ENCODE measurements at regions not wholly inside any gene's neighbourhood (a gene's known extent, or its start where the extent isn't known, plus 50 kb on each side); places are given as distances from the start of the nearest gene placed in this dataset.
A peak's percentile ranks its signal among the peaks of the same experiment; 100 is the strongest.

DNA sequence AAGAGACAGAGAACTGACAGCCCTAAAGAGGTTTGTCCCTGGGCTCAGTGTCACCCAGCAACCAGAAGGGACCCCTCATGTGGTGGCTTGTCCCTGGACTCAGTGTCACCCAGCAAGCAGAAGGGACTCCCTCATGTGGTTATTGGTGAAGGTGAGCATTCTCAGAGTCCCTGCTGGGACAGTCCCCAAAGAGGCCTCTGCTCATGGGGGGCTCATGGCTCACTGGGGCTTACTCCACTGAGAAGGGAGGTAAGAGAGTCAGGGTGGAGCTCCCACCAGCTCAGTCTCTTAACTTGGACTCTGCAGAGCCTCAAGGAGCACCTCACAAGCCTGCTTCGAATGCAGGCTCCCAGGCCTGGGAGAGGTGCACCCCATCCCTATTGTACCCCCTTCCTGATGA is 145.2 kb upstream of the COPS8 start:
- no peak for DNase-seq

DNA sequence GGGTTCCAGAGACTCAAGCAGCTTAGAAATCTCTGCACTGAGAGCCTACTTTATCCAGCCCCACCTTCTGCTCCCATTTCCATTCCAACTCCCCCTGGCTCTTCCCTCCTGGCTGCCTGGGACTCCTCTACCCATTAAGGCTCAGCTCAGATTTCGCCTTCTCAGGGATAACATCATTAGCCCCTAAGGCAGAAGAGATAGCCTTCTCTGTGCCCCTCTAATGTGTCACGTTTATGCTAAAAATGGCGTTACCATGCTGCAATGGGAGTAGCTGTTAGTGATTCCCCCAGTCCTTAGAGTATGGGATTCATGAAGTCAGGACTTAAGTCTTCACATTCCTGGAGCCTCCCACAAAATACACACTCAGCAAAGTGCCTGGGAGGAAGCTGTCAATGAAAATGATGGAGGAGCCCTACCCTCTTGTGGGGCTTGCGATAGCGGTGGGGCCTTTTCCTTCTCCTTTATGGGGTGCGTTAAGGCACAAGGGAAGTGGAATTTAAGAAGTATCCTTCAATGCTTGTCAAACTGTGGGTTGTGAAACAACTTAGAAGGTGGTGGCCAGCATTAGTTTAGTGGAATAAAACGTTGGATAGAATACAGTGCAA is 144.7 kb upstream of the COPS8 start:
- DNase-seq: no peak

DNA sequence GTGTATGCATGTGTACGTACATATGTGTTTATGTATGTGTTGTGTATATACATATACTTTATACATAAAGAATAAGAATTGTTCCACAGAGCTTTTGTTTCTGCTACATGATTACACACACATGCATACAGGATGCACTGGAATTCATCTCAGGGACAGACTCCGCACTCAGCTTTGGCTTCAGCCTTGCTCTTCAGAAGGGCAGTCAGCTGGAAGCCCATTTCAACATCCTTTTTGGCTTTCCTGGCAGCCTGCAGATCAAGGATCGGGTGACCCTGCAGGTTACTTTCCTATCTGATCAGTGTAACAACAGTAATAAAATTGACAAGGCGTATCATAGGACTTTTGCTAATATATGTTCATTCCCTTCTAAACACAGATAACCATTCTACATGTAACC is 144.1 kb upstream of the COPS8 start:
- DNase-seq: no peak

DNA sequence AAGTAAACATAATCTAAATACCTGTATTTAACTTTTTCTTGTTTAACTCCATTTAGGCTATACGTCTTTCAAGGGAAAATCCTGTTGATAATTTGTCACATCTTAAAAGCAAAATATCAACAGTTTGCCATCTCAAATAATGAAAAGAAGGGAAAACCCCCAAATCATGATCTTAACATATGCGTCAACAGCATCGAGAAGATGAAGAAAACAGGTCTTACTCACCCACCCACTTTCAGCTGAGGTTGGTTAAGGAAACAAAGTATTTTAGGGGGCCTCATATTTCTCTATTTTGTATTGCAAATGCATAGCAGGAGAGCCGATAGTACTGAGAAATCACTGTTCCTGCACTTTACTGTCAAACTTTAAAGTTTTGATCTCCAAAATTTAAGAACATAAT is 143.1 kb upstream of the COPS8 start:
- DNase-seq: no peak

DNA sequence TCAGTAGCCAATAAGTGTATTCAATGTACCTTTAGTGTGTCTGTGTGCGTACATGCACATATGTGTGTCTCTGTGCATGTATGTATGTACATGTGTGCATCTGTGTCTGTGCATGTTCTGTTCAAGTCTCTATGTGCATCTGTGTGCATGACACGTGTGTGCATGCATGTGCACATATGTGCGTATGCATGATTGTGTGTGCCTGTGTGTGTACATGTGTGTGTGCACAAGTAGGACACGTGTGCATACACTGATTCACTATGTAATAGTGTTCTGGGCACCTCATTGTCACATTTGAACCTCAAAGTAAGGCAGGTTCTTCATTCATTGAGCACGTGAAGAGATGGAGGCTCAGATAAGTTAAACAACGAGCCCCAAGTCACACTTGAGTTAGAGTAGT is 142.6 kb upstream of the COPS8 start:
- no peak for DNase-seq

DNA sequence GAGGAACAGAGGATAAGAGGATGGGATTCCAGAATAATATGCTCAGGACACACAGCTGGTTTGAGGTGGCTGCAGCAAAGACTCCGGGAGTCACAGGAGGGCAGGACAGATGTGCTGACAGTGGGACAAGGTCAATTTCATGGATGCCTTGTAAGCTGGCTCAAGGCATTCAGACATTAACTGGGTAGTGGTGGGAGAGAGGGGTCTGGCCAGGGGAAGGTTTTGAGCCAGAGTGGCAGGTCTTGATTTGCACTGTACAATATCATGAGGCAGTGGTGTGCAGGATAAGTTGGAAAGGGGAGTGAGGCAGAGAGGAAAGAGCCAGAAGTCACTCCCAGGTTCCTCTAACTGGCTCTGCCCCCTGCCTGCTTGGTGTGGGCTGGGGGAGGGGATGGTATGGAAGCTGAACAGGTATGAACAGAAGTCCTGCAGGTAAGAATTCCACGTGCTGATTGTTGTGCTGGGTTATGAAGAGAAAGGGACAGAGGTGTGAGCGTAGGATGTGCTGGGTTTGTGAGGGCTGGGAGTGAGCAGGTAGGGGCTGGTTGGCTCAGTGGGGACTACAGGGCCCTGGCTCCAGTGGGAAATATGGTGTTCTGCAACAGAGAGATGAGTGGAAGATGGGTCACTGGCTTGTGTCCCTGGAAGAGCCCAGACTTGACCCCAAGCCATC is 141.7 kb upstream of the COPS8 start:
- no peak for DNase-seq

DNA sequence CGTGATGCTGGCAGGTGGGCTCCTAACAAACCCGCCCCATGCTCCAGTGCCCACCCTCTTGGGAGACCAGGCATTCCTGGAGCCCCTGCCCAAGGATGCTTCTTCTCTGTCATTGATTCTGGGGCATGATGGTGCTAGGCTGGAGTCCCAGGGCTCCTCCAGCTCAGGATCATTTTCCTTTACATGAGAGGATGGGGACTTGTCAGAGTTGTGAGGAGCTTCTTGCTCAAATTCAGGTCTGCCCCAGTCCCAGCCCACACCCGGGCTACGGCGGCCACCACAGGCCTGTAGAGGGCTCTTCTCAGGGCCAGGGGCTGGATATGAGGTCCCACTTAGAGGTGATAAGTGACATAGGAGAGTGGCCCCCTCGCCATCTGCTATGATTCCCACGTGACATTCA is 141.1 kb upstream of the COPS8 start:
- DNase-seq: no peak

DNA sequence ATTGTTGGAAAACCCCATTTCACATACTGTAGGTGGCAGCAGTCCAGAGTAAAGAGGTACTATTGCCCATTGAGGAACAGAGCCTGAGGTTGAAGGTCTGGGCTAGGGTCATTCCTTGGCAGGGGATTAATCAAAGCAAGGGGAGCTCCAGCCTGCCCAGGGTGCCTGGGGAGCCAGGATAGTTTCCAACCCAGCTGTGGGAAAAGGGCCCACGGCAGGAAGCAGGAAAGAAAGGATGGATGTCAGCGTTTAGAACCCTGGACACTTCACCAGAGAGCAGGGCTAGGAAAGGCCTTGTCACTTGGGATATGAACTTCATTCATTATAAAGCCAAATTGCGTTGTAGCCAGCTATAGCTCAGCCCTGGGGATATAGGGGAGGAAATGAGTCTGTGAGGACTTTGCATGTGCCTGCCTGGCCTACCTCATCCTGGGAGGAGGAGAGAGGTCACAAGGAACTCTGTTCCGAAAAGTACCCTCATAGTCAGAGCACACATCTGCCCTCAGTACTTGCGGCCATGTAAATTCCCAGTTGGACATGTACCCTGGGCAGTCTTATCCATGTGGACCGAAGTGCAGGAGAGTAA is 140.2 kb upstream of the COPS8 start:
- no peak for DNase-seq

DNA sequence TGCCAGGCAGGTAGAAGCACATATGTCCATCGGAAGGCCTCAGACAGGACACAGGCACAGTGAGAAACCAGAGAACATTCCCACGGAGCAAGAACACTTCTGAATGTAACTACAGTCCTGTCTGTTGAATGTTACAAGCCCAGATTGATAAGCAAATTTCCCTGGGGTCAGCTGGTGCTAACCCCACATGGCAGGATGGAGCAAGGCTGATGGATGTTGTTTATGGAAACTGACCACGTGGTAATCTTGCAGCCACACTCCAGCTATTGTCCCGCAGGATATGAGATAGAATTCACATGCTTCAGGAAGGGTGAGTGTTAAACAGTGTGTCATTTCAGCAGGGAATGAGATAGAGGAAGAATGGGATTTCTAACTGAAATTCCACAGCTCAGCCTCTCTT is 138.8 kb upstream of the COPS8 start:
- no peak for DNase-seq

DNA sequence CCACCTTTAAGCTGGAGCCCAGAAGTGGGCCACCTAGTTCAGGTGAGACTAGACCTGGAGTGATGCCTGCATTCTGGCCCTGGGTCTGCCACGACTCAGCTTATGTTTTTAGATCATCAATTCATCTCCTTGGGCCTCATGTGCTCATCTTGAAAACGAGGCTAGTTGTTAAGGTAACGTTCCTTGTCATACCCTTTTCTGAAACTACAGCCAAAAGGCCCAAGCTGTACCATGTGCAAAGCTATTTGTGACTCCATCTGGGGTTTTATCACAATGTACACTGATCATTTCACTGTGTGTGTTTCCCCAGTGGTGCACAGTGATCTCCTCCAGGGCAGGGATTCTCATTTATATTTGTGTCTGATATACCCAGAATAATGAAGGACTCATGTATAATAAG is 138.4 kb upstream of the COPS8 start:
- DNase-seq: no peak

DNA sequence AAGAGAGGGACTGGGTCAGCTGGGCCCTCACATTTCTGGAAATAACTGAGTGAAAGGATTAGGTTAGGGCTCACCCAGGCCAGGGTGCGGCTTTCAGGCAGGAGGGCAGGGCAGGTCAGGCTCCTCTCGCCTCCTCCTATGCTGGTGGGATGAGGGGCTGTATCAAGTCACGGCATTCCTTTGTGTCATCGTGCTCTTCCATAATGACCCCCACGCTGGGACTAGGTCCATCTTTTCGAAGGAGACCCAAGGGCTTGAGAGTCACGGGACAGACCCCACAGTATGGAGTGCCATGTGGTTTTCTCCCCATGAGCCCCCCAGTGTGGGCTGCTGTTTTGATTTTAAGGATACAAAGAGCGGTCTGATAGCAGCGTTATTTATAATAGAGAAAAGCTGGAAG is 137.8 kb upstream of the COPS8 start:
- DNase-seq: no peak

DNA sequence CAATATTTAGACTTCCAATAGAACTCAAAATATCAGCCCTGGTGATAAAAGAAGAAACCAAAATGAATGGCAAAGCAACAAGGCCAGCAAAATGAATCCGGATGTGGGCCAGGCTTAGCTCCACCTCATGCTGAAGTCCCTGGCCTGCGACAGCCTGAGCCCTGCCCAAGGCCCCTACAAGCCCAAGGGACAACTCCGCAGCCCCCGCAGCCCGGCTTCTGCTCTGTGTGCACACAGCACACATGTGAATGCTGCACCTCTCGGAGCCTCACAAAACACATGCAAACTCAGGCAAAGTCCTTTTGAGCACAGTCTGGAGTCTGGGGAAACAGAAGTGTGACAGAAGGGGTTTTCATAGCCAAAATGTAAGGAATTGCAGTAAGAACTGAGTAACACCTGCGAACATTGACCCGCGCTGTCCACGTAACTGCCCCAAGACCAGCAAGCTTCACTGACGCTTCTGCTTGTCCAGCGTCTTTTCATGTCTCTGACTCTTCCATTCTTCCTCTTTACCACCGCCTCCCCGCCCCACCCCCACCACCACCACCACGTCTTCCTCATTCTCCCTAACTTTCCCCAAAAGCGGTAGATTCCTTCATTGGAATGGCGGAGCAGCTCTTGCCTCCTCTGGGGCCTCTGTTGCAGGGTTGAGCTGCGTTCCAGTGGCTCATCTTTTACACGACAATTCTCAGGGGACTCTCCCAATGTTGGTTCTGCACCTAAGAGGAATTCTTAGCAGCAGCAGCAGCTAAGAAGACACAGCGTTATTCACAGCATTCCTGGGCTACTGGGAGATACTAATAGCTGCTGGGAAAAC is 136.4 kb upstream of the COPS8 start:
- no peak for DNase-seq

DNA sequence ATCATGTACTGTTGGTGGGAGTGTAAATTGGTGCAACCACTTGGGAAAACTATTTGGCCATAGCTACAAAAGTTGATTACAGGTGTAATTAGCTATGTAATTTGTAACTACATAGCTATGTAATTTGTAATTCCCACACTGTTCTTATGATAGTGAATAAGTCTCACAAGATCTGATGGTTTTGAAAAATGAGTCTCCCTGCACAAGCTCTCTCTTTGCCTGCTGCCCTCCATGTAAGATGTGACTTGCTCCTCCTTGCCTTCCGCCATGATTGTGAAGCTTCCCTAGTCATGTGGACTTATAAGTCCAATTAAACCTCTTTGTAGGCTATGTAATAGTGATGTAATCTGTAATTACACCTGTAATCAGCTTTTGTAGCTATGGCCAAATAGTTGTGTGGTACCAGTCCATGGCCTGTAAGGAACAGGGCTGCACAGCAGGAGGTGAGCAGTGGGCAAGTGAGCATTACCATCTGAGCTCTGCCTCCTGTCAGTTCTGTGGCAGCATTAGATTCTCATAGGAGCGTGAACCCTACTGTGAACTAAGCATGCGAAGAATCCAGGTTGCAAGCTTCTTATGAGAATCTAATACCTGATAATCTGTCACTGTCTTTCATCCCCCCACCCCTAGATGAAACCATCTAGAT is 133.7 kb upstream of the COPS8 start:
- no peak for DNase-seq

DNA sequence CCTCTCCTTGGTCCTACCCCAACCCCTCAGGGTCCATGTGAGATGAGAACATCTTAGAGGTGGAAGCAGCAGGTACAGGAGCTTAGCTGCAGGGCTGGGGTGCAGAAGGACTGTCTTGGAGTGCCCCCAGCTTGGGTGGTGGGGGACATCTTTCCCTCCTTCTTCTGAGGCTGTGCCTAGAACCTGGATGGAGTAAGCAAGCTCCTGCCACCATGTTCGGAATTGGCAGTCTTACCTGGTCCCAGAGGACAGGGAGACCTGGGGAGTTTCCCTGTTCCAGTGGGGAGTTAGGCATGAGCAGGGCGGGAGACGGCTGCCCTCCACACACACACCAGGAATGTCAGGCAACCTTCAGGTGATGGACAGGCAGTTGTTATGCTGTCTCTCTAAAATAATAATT is 131.0 kb upstream of the COPS8 start:
- no peak for DNase-seq

DNA sequence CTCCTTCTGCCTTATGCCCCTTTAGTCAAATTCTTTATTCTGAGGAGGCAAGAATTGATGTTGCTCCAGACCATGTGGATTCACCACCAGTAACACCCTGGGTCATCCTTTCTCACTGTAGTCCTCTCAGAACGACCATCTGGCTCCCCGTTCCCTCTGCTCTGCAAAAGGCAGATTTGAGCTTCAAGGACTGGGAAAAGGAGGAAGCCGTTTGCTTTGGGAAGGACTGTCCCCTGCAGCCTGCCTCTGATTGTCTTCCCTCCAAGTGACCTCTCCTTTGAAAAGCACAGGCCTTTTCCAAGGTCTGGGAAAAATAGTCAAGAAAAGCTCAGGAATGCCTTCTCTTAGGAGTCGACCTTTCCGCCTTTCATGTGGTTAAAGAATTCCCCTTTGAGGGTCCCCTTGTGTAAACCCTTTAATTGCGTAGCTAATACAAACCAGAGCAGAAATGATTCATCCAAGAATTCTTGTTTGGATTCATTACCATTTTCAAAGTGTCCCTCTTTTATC is 130.1 kb upstream of the COPS8 start:
- DNase-seq: peak; percentile 32

DNA sequence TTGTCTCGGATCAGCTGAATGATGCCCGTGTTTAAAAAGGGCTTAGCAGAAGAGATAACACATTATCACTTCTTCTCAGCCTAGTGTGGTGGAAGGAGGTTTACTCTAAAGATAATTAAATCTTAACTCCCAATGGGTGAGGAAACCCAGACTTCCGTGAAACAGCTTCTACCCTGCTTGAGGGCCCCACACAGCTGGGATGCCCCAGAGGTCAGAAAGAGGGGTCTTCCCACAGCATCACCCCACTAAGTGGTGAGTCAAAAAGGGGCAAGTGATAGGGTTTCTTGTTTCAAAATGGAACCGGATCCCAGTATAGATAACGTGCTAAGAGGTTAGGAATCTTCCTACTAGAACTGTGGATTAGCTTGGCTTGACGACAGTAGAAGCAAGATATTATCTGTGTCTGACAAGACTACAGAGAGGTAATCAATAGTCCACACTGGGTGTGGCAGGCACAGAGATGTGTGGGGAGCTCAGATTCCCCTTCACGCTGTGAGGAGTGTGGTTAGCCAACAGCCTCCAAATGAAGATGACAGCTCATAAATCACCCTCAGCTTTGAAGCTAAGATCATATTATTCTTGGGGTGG is 129.6 kb upstream of the COPS8 start:
- DNase-seq: peak; percentile 54

DNA sequence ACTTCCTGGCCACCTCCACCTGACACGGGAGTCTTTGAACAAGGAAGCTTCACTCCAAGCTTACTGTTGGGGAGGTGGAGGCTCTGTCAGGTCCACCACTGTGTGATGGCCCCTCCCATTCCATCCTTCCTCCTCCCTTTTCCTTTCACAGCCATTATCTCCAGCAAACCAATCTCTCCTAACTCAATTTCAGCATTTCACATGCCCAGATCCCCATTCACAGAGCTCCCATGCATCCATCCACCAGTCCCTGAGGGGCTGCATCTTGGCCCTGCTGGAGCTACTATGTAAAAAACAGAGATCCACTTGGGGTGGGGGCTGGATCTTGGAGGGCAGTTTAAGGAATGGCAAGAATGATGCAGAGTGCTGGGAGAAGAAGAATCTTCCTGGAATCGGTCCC is 129.0 kb upstream of the COPS8 start:
- no peak for DNase-seq

DNA sequence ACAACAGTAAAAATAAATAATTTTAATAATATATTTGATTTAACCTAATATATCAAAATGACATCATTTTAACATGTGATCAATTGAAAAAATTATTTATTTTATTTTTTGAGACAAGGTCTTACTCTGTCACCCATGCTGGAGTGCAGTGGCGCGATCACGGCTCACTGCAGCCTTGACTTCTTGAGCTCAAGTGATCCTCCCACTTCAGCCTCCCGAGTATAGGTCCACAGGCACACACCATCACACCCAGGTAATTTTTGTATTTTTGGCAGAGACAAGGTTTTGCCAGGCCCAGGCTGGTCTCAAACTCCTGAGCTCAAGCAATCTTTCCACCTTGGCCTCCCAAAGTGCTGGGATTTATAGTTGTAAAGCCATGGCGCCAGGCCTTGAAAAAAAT is 126.7 kb upstream of the COPS8 start:
- no peak for DNase-seq

DNA sequence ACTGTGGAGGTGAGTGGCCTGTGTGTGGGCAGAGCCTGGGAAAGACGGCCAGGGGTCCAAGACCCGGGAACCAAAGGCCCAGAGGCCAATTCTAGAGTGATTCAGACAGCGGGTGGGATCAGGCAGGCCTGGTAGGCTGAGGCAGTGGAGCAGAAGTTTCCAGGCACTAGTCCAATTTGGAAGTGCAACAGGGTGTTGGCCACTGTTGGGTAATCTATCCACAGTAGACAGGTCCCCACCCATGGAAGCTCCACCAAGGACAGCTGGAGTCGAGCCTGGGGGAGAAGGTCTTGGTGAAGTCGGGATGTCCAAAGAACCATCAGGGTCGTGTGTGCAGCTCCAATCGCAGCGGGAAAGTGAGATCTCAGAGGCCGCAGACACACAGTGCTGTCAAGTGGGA is 125.8 kb upstream of the COPS8 start:
- DNase-seq: peak; percentile 15

DNA sequence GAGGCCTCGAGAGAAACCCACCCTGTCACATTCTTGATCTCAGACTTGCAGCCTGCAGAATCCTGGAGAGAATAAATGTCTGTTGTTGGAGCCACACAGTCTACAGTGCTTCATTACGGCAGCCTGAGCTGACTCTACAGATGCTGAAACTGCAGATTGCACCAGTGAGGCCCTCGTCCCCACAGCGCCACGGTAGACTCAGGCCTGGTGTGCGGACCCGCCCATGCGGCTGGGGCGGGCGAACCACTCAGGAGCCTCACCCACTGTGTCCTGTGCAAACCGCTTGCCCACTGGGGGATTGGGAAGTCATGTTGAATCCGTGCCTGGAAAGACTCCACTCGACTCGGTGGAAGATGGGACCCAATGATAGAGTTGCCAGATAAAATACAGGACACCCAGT is 125.2 kb upstream of the COPS8 start:
- peak; percentile 17 for DNase-seq

DNA sequence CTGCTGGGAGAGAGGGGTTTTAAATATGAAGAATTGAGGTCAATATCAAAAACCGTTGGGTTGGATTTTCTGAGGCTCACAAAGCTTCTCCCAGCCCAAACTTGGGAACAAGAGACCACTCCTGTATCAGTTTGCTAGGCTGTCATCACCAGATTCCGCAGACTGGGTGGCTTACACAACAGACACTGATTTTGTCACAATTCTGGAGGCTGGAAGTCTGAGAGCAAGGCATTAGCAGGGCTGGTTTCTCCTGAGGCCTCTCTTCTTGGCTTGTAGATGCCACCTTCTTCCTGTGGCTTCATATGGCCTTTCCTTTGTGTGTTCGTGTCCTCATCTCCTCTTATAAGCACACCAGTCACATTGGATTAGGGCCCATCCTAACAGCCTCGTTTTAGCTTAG is 122.9 kb upstream of the COPS8 start:
- DNase-seq: no peak

DNA sequence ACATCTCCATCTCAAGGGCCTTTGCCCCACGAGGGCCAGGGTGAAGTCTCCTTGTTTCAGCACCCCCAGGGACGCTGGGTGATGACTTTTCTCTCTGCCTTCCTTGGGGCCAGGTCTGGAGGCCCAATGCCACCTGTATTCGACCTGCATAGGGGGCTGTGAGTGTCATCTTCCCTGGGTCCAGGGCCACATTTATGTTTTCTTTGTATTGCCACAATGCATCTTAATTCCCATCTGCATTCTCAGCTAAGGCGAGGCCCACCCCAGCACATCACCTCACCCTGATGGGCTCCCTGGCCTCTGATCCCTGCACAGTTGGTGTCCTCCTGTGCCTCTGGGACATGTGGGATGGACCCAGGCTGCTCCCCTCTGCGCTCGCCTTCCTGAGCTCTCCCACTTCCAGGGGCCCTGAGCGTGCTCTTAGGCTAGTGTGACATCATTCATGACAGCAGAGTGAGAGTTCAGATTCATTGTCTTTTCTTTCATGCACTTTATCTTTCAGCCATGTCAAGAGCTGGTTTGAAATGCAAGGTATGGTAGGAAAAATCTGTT is 122.0 kb upstream of the COPS8 start:
- peak; percentile 26 for DNase-seq

DNA sequence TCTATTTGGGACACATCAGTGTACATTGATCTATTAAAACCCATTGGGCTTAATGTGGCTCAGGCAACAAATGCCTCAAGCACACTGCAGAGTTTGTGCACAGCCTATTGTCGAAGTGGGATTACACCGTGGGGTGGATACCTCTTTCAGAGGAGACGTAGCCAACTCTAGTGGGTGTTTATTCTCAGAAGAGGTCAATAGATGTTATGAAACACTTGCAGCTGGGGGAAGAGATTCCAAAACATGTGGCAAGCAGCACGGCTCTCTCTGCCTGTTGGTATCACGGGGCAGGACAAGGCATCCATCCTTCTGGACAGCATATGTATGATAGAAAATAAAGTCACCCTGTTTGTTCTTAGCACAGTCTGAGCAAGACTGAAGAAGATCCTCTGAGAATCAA is 121.4 kb upstream of the COPS8 start:
- peak; percentile 6 for DNase-seq

Measured in activated CD8-positive, alpha-beta memory T cell treated with anti-CD3 and anti-CD28 coated beads, Interleukin-2, amount 50 U/mL, for 48 hours (primary cell).